A673 (cell line): ENCODE measurements at regions not wholly inside any gene's neighbourhood (a gene's known extent, or its start where the extent isn't known, plus 50 kb on each side); places are given as distances from the start of the nearest gene placed in this dataset.

ENCODE experiments used
- BruUV-seq: library from RNA; stranded (reverse); fragments of 400-500 nt; replicated peaks from 2 replicates; lab custom pipeline; 2021; lab: Mats Ljungman, UMichigan
- CTCF ChIA-PET: fragments of 300-600 bp; sonication (Branson Sonifier 250); formaldehyde crosslinking; loops from one replicate; lab custom pipeline; 2022; ENCODE audit warnings: antibody characterized with exemption; lab: Charles Lee
- POLR2A ChIA-PET: fragments of 300-600 bp; sonication (Branson Sonifier 250); formaldehyde crosslinking; loops from one replicate; lab custom pipeline; 2022; ENCODE audit warnings: antibody characterized with exemption; ENCODE audit not compliant: low non-redundant PET; lab: Charles Lee
- DNase-seq: peaks from one replicate; pipeline ENCODE4 v3.0.0-alpha.2; 2015; ENCODE audit warnings: low spot score
- H3K27ac ChIP-seq: fragments of 200-600 bp; sonication (generic); 2 replicates; pipeline ENCODE4 v1.5.1; 2016; ENCODE audit warnings: mixed run types, low read depth, mild to moderate bottlenecking, mixed read lengths, antibody characterized with exemption, low read length; ENCODE audit not compliant: poor library complexity, severe bottlenecking
- H3K27me3 ChIP-seq: fragments of 200-600 bp; sonication (generic); replicated peaks from 2 replicates; pipeline ENCODE4 v1.6.1; 2017; ENCODE audit warnings: mixed run types, low read depth, mild to moderate bottlenecking, mixed read lengths, antibody characterized with exemption, low read length; ENCODE audit not compliant: insufficient read depth, poor library complexity
- H3K36me3 ChIP-seq: fragments of 200-600 bp; sonication (generic); 2 replicates; pipeline ENCODE4 v1.6.1; 2016; ENCODE audit warnings: mixed run types, mild to moderate bottlenecking, mixed read lengths, antibody characterized with exemption, low read length; ENCODE audit not compliant: insufficient read depth, poor library complexity, severe bottlenecking
- H3K4me1 ChIP-seq: fragments of 200-600 bp; sonication (generic); 2 replicates; pipeline ENCODE4 v1.6.1; 2017; ENCODE audit warnings: mixed run types, mild to moderate bottlenecking, mixed read lengths, antibody characterized with exemption, low read length; ENCODE audit not compliant: insufficient read depth, poor library complexity, severe bottlenecking
- H3K4me3 ChIP-seq: fragments of 200-600 bp; sonication (generic); 2 replicates; pipeline ENCODE4 v1.5.1; 2016; ENCODE audit warnings: low read depth, mixed run types, mild to moderate bottlenecking, mixed read lengths, low read length; ENCODE audit not compliant: poor library complexity, severe bottlenecking
- H3K9me3 ChIP-seq: fragments of 200-600 bp; sonication (generic); 2 replicates; pipeline ENCODE4 v1.6.1; 2016; ENCODE audit warnings: mixed run types, low read depth, mild to moderate bottlenecking, mixed read lengths, antibody characterized with exemption, low read length; ENCODE audit not compliant: poor library complexity, severe bottlenecking
- CTCF ChIP-seq: fragments of 300-800, 200-600 bp; sonication (generic); conservative IDR thresholded peaks from 2 replicates; pipeline ENCODE4 v1.5.1; 2017; ENCODE audit warnings: low read depth, mild to moderate bottlenecking, antibody characterized with exemption, low read length, moderate library complexity, mixed read lengths
- EZH2 ChIP-seq: fragments of 200-600 bp; sonication (generic); IDR thresholded peaks from 2 replicates; pipeline ENCODE4 v1.6.1; 2017; ENCODE audit warnings: borderline replicate concordance, low read depth, mild to moderate bottlenecking, mixed read lengths, antibody characterized with exemption, low read length; ENCODE audit not compliant: poor library complexity, severe bottlenecking
- intact Hi-C: fragments of 100-400 bp; cut with micrococcal nuclease; formaldehyde crosslinking; loops from one replicate; pipeline ENCODE4 v1.10.0; 2022; ENCODE audit not compliant: unreplicated experiment

DNA sequence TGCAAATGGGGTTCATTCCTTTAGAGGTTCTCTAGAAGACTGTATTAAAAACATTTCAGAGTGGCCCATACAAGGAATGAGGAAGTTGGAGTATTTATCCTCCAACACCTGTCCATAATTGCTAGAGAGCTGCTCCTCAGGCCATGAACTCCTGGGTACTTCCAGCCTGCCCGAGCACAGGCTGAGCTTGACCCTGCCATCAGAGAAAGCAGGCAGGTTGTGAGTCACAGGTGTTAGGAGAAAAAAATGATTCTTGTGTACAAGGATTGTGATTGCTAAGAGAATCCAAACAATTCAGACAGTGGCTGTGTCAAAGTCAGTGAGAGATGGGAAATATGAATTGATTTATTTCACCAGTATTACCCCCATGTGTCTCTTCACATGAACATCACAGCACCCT lies 156.8 kb upstream of the GADL1 start:
- CTCF ChIA-PET = no interaction called here
- no peak for TF ChIP-seq EZH2
- no peak for TF ChIP-seq CTCF
- Histone ChIP-seq H3K4me1 (no peaks in the 10 kb centered on the region), H3K27ac (no peak overlapping the region), H3K36me3 (no peaks in the 10 kb centered on the region), H3K27me3 (no peaks in the 10 kb centered on the region), H3K4me3 (no peak overlapping the region), H3K9me3 (no peaks in the 10 kb centered on the region)
- POLR2A ChIA-PET = no interaction called here
- BruUV-seq = no TSS peak
- DNase-seq = no peak
- intact Hi-C loops = no loop called here

DNA sequence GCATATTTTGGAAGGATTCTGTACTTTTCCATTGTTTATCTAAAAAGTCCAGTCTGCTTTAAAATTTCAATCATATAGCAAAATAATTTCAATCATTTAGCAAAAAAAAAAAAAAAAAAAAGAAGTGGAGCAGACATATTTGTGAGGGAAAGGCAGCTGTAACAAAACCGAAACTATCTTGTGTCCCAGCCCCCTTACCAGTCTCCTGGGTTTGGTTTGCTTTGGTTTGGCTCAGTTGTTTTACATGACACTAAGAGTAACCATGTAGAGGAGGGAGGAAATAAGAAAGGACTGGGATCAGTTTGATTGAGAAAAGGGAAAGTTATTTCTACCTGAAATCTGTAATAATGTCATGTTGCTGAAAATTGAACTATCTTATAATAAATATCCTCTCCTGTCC lies 158.8 kb upstream of the GADL1 start:
- Histone ChIP-seq H3K27me3 (no peaks in the 10 kb centered on the region), H3K4me3 (no peak overlapping the region), H3K9me3 (no peaks in the 10 kb centered on the region), H3K36me3 (no peaks in the 10 kb centered on the region), H3K4me1 (no peaks in the 10 kb centered on the region), H3K27ac (no peak overlapping the region)
- intact Hi-C loops = no loop called here
- POLR2A ChIA-PET = no interaction called here
- BruUV-seq = no TSS peak
- CTCF ChIA-PET = no interaction called here
- no peak for DNase-seq
- TF ChIP-seq CTCF (no peak), EZH2 (no peak)

DNA sequence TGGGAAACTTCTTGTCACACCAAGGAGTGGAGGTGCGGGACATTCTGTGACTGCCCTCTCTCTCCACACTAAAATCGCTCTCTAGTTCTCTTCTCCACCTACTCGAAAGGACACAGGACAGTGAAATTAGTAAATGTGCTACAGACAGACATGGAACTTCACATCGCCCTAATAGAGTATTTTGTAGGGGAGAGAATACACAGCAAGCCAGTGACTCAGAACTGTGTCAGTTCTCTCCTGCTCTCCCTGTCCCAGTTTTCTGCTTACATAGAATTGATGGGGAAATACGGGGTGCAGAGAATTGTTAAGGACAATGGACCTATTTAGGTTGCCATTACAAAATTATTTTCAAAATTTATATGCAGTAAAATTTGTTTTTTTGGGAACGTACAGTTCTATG lies 159.6 kb upstream of the GADL1 start:
- CTCF ChIA-PET = no interaction called here
- Histone ChIP-seq H3K27me3 (no peaks in the 10 kb centered on the region), H3K4me1 (no peaks in the 10 kb centered on the region), H3K4me3 (no peak overlapping the region), H3K27ac (no peak overlapping the region), H3K9me3 (no peaks in the 10 kb centered on the region), H3K36me3 (no peaks in the 10 kb centered on the region)
- POLR2A ChIA-PET = no interaction called here
- intact Hi-C loops = no loop called here
- BruUV-seq = no TSS peak
- TF ChIP-seq EZH2 (no peak), CTCF (no peak)
- DNase-seq = no peak
